ENCODE measurements at regions not wholly inside any gene's neighbourhood (a gene's known extent, or its start where the extent isn't known, plus 50 kb on each side); places are given as distances from the start of the nearest gene placed in this dataset.
A peak's percentile ranks its signal among the peaks of the same experiment; 100 is the strongest.
"Not testable (repeated sequence)": the region's sequence is repeated elsewhere in the genome, so short reads cannot be mapped to it uniquely, and the experiment has no call there.

- no peak overlapping the region for H3K27ac ChIP-seq
- H3K79me2 ChIP-seq (ENCODE audit: insufficient read depth) = no peaks in the 10 kb centered on the region
- H3K4me3 ChIP-seq = no peak overlapping the region
- H4K20me1 ChIP-seq (ENCODE audit: insufficient read depth) = no peaks in the 10 kb centered on the region
- peak; percentile 14 for DNase-seq
- H3K9me2 ChIP-seq (ENCODE audit: insufficient read depth) = no peaks in the 10 kb centered on the region
- in situ Hi-C loops (cut with MboI) = no loop called here
- no peak overlapping the region for H3K4me2 ChIP-seq (ENCODE audit: unreplicated experiment)
- no peaks in the 10 kb centered on the region for H3K27me3 ChIP-seq (replicated peaks; ENCODE audit: insufficient read depth)
- 37 to 48% methylated on average over 2 of the region's 2 CpGs for WGBS, 2 experiments (ENCODE audit: low coverage in 1 of 2, low lambda C conversion rate in 2 of 2, missing lambda C conversion rate in 2 of 2)
- H3K4me1 ChIP-seq (ENCODE audit: insufficient read depth) = 0 out of 2 replicates have a peak, but pooled peaks cover 5% of the 10 kb centered on the region
- no peaks in the 10 kb centered on the region for H3K9me3 ChIP-seq (ENCODE audit: low read depth)
- H3K9ac ChIP-seq = no peak overlapping the region
- H3F3A ChIP-seq (ENCODE audit: insufficient read depth) = no peaks in the 10 kb centered on the region
- H2AFZ ChIP-seq = no peak overlapping the region
- no peaks in the 10 kb centered on the region for H3K36me3 ChIP-seq (ENCODE audit: low read depth)
- no peak for TF ChIP-seq EZH2phosphoT487 (IDR thresholded peaks at IDR 0.05; ENCODE audit: insufficient read depth, low read depth)
- no peak for TF ChIP-seq EZH2 (IDR thresholded peaks at IDR 0.05; ENCODE audit: insufficient read depth, poor library complexity, severe bottlenecking)
These were observed 1002.8 kb upstream of the NRXN1 start for GRCh38 chr2:52034706-52035105.

- Histone ChIP-seq H4K20me1 (ENCODE audit: insufficient read depth) (no peaks in the 10 kb centered on the region), H3K9me2 (ENCODE audit: insufficient read depth) (no peaks in the 10 kb centered on the region), H3K36me3 (ENCODE audit: low read depth) (no peaks in the 10 kb centered on the region), H2AFZ (no peak overlapping the region), H3K27me3 (replicated peaks; ENCODE audit: insufficient read depth) (no peaks in the 10 kb centered on the region; the same call in 1 of the 2 replicates), H3K4me3 (no peak overlapping the region), H3K27ac (no peak overlapping the region), H3K9me3 (ENCODE audit: low read depth) (no peaks in the 10 kb centered on the region), H3K4me1 (ENCODE audit: insufficient read depth) (no peaks in the 10 kb centered on the region), H3K4me2 (ENCODE audit: unreplicated experiment) (no peak overlapping the region), H3K79me2 (ENCODE audit: insufficient read depth) (no peaks in the 10 kb centered on the region), H3F3A (ENCODE audit: insufficient read depth) (no peaks in the 10 kb centered on the region), H3K9ac (no peak overlapping the region)
- 36 to 41% methylated on average over 3 of the region's 3 CpGs for WGBS, 2 experiments (ENCODE audit: low coverage in 1 of 2, low lambda C conversion rate in 2 of 2, missing lambda C conversion rate in 2 of 2)
- no peak for DNase-seq
- in situ Hi-C loops (cut with MboI) = no loop called here
- no peak for TF ChIP-seq EZH2phosphoT487 (IDR thresholded peaks at IDR 0.05; ENCODE audit: insufficient read depth, low read depth)
- TF ChIP-seq EZH2 (IDR thresholded peaks at IDR 0.05; ENCODE audit: insufficient read depth, poor library complexity, severe bottlenecking) = no peak
These were observed 990.1 kb upstream of the NRXN1 start for GRCh38 chr2:52022006-52022405.

GRCh38 chr2:52017646-52018235 lies 985.8 kb upstream of the NRXN1 start:
- Histone ChIP-seq H3K9me2 (ENCODE audit: insufficient read depth) (no peaks in the 10 kb centered on the region), H4K20me1 (ENCODE audit: insufficient read depth) (no peaks in the 10 kb centered on the region), H3K4me2 (ENCODE audit: unreplicated experiment) (no peak overlapping the region), H3K4me3 (no peak overlapping the region), H3F3A (ENCODE audit: insufficient read depth) (no peaks in the 10 kb centered on the region), H3K9ac (no peak overlapping the region), H3K36me3 (ENCODE audit: low read depth) (no peaks in the 10 kb centered on the region), H3K79me2 (ENCODE audit: insufficient read depth) (no peaks in the 10 kb centered on the region), H3K27ac (no peak overlapping the region), H3K4me1 (ENCODE audit: insufficient read depth) (no peaks in the 10 kb centered on the region), H3K27me3 (replicated peaks; ENCODE audit: insufficient read depth) (no peaks in the 10 kb centered on the region; the same call in 1 of the 2 replicates), H2AFZ (no peak overlapping the region), H3K9me3 (ENCODE audit: low read depth) (no peaks in the 10 kb centered on the region)
- no peak for DNase-seq
- no peak for TF ChIP-seq EZH2phosphoT487 (IDR thresholded peaks at IDR 0.05; ENCODE audit: insufficient read depth, low read depth)
- TF ChIP-seq EZH2 (IDR thresholded peaks at IDR 0.05; ENCODE audit: insufficient read depth, poor library complexity, severe bottlenecking) = no peak
- in situ Hi-C loops (cut with MboI) = no loop called here
- WGBS, 2 experiments (ENCODE audit: low coverage in 1 of 2, low lambda C conversion rate in 2 of 2, missing lambda C conversion rate in 2 of 2) = 36 to 42% methylated on average over 7 of the region's 7 CpGs

- H3K4me2 ChIP-seq (ENCODE audit: unreplicated experiment); H3K9me2 ChIP-seq (ENCODE audit: insufficient read depth); in situ Hi-C loops (cut with MboI); H3K4me3 ChIP-seq; H3K9me3 ChIP-seq (ENCODE audit: low read depth); H3K9ac ChIP-seq; H3K27ac ChIP-seq; H3K36me3 ChIP-seq (ENCODE audit: low read depth); H3F3A ChIP-seq (ENCODE audit: insufficient read depth); H3K4me1 ChIP-seq (ENCODE audit: insufficient read depth); H3K79me2 ChIP-seq (ENCODE audit: insufficient read depth); DNase-seq; H3K27me3 ChIP-seq (replicated peaks; ENCODE audit: insufficient read depth); H4K20me1 ChIP-seq (ENCODE audit: insufficient read depth); H2AFZ ChIP-seq: not testable (repeated sequence)
- 70 to 84% methylated on average over 7 to 25 of the region's 32 CpGs for WGBS, 2 experiments (ENCODE audit: low coverage in 1 of 2, low lambda C conversion rate in 2 of 2, missing lambda C conversion rate in 2 of 2)
These were observed 975.0 kb upstream of the NRXN1 start for GRCh38 chr2:52006821-52007366.

Measured in GM23248 (cell line).